ENCODE measurements at regions not wholly inside any gene's neighbourhood (a gene's known extent, or its start where the extent isn't known, plus 50 kb on each side); places are given as distances from the start of the nearest gene placed in this dataset.
A peak's percentile ranks its signal among the peaks of the same experiment; 100 is the strongest.
"Not testable (repeated sequence)": the region's sequence is repeated elsewhere in the genome, so short reads cannot be mapped to it uniquely, and the experiment has no call there.

GRCh38 chrX:128000033-128000432 is 52.2 kb downstream of the ACTRT1 start:
- H3K9me3 ChIP-seq; DNase-seq (ENCODE audit: low read depth in 1 of 2, low spot score in 1 of 2); H3K4me3 ChIP-seq; CTCF ChIA-PET; POLR2A ChIA-PET; H3K27ac ChIP-seq; H3K4me1 ChIP-seq; ATAC-seq; H3K4me2 ChIP-seq; FAIRE-seq: not testable (repeated sequence)
- 56% methylated on average over 6 of the region's 6 CpGs for WGBS (ENCODE audit: missing lambda C conversion rate)
- peak; percentile 20; the same call in 1 of the 2 replicates for TF ChIP-seq ZC3H11A (IDR thresholded peaks at IDR 0.05)

GRCh38 chrX:127963696-127964095 is 88.5 kb downstream of the ACTRT1 start:
- H3K27ac ChIP-seq = no peak overlapping the region
- H3K4me2 ChIP-seq = no peak overlapping the region
- no peak overlapping the region for H3K4me3 ChIP-seq
- WGBS (ENCODE audit: missing lambda C conversion rate) = 4% methylated on average over 1 of the region's 1 CpG
- H3K4me1 ChIP-seq = no peaks in the 10 kb centered on the region
- TF ChIP-seq MAZ (IDR thresholded peaks at IDR 0.05; ENCODE audit: borderline replicate concordance, low read depth, low read length) (no peak), EP300 (IDR thresholded peaks at IDR 0.05) (no peak), RARB (CRISPR knock-in tag; IDR thresholded peaks at IDR 0.05) (no peak), NR3C1 (IDR thresholded peaks at IDR 0.05) (no peak), SREBF2 (IDR thresholded peaks at IDR 0.05) (no peak), ZC3H11A (IDR thresholded peaks at IDR 0.05) (no peak), FOXS1 (CRISPR knock-in tag; IDR thresholded peaks at IDR 0.05) (no peak), USF2 (IDR thresholded peaks at IDR 0.05) (no peak), HOXB13 (CRISPR knock-in tag; IDR thresholded peaks at IDR 0.05; ENCODE audit: low read depth) (no peak), E2F6 (IDR thresholded peaks at IDR 0.05; ENCODE audit: borderline replicate concordance, low read depth) (no peak)
- DNase-seq (ENCODE audit: low read depth in 1 of 2, low spot score in 1 of 2) = no peak
- CTCF ChIA-PET = no interaction called here
- POLR2A ChIA-PET = no interaction called here
- FAIRE-seq = no peak
- H3K9me3 ChIP-seq = no peaks in the 10 kb centered on the region
- no peak for ATAC-seq

GRCh38 chrX:127947450-127947849 is 104.8 kb downstream of the ACTRT1 start:
- no peaks in the 10 kb centered on the region for H3K4me1 ChIP-seq
- TF ChIP-seq CHD2 (IDR thresholded peaks at IDR 0.05; ENCODE audit: low read length, partially characterized antibody) (no peak), HES2 (IDR thresholded peaks at IDR 0.05) (no peak), HOXB13 (CRISPR knock-in tag; IDR thresholded peaks at IDR 0.05; ENCODE audit: low read depth) (no peak), USF2 (IDR thresholded peaks at IDR 0.05) (no peak), RARB (CRISPR knock-in tag; IDR thresholded peaks at IDR 0.05) (no peak), SMC3 (IDR thresholded peaks at IDR 0.05) (no peak), CEBPB (IDR thresholded peaks at IDR 0.05) (no peak), JUNB (IDR thresholded peaks at IDR 0.05) (no peak), ATOH8 (CRISPR knock-in tag; IDR thresholded peaks at IDR 0.05; ENCODE audit: low read depth) (no peak), MAX (IDR thresholded peaks at IDR 0.05) (no peak), NFE2L2 (conservative IDR thresholded peaks at IDR 0.05; ENCODE audit: low read length) (no peak), ESRRA (IDR thresholded peaks at IDR 0.05; ENCODE audit: borderline replicate concordance, low read length) (no peak), NR3C1 (IDR thresholded peaks at IDR 0.05) (no peak), ELK1 (IDR thresholded peaks at IDR 0.05; ENCODE audit: low read depth, low read length) (no peak), ZNF302 (CRISPR knock-in tag; IDR thresholded peaks at IDR 0.05) (no peak), MAZ (IDR thresholded peaks at IDR 0.05; ENCODE audit: borderline replicate concordance, low read depth, low read length) (no peak), TFCP2L1 (CRISPR knock-in tag; IDR thresholded peaks at IDR 0.05) (no peak), CBX8 (IDR thresholded peaks at IDR 0.05) (no peak), HMGXB4 (CRISPR knock-in tag; IDR thresholded peaks at IDR 0.05; ENCODE audit: borderline replicate concordance) (no peak), FOXS1 (CRISPR knock-in tag; IDR thresholded peaks at IDR 0.05) (no peak)
- POLR2A ChIA-PET = no interaction called here
- no peak for FAIRE-seq
- no peaks in the 10 kb centered on the region for H3K9me3 ChIP-seq
- ATAC-seq = no peak
- DNase-seq (ENCODE audit: low read depth in 1 of 2, low spot score in 1 of 2) = no peak
- CTCF ChIA-PET = no interaction called here
- no peak overlapping the region for H3K4me2 ChIP-seq
- no peak overlapping the region for H3K4me3 ChIP-seq
- no peak overlapping the region for H3K27ac ChIP-seq
- 5% methylated on average over 2 of the region's 2 CpGs for whole genome bisulfite sequencing (ENCODE audit: missing lambda C conversion rate)
